ENCODE measurements at regions not wholly inside any gene's neighbourhood (a gene's known extent, or its start where the extent isn't known, plus 50 kb on each side); places are given as distances from the start of the nearest gene placed in this dataset.
"Not testable (repeated sequence)": the region's sequence is repeated elsewhere in the genome, so short reads cannot be mapped to it uniquely, and the experiment has no call there.

- Histone ChIP-seq H3K9ac (ENCODE audit: insufficient read length) (no peak overlapping the region), H3K4me3 (no peak overlapping the region), H3K9me3 (ENCODE audit: low read depth, low read length) (no peaks in the 10 kb centered on the region), H3K27ac (no peak overlapping the region), H3K36me3 (ENCODE audit: insufficient read depth, low read length) (no peaks in the 10 kb centered on the region)
- no peak for DNase-seq (ENCODE audit: low read depth, low spot score)
- TF ChIP-seq FOXP2 (optimal IDR thresholded peaks at IDR 0.05; ENCODE audit: control extremely low read depth, extremely low read length, insufficient read depth) (no peak), POLR2AphosphoS5 (IDR thresholded peaks at IDR 0.05; ENCODE audit: borderline replicate concordance, low read depth, low read length) (no peak), EZH2 (IDR thresholded peaks at IDR 0.05) (no peak)
These were observed 297.1 kb downstream of the NSUN3 start for GRCh38 chr3:94359996-94360395.

- Histone ChIP-seq H3K4me3 (no peak overlapping the region), H3K9me3 (ENCODE audit: low read depth, low read length) (no peaks in the 10 kb centered on the region), H3K36me3 (ENCODE audit: insufficient read depth, low read length) (no peaks in the 10 kb centered on the region), H3K9ac (ENCODE audit: insufficient read length) (no peak overlapping the region), H3K27ac (no peak overlapping the region)
- TF ChIP-seq POLR2AphosphoS5 (IDR thresholded peaks at IDR 0.05; ENCODE audit: borderline replicate concordance, low read depth, low read length) (no peak), FOXP2 (optimal IDR thresholded peaks at IDR 0.05; ENCODE audit: control extremely low read depth, extremely low read length, insufficient read depth) (no peak), EZH2 (IDR thresholded peaks at IDR 0.05) (no peak)
- no peak for DNase-seq (ENCODE audit: low read depth, low spot score)
These were observed 298.1 kb downstream of the NSUN3 start for GRCh38 chr3:94360987-94361386.

GRCh38 chr3:94362393-94362792 is 299.5 kb downstream of the NSUN3 start:
- TF ChIP-seq EZH2 (IDR thresholded peaks at IDR 0.05) (no peak), FOXP2 (optimal IDR thresholded peaks at IDR 0.05; ENCODE audit: control extremely low read depth, extremely low read length, insufficient read depth) (no peak), POLR2AphosphoS5 (IDR thresholded peaks at IDR 0.05; ENCODE audit: borderline replicate concordance, low read depth, low read length) (no peak)
- Histone ChIP-seq H3K27ac (no peak overlapping the region), H3K9me3 (ENCODE audit: low read depth, low read length) (no peaks in the 10 kb centered on the region), H3K9ac (ENCODE audit: insufficient read length) (no peak overlapping the region), H3K4me3 (no peak overlapping the region), H3K36me3 (ENCODE audit: insufficient read depth, low read length) (no peaks in the 10 kb centered on the region)
- no peak for DNase-seq (ENCODE audit: low read depth, low spot score)

- Histone ChIP-seq H3K9me3 (ENCODE audit: low read depth, low read length) (no peaks in the 10 kb centered on the region), H3K36me3 (ENCODE audit: insufficient read depth, low read length) (no peaks in the 10 kb centered on the region), H3K4me3 (no peak overlapping the region), H3K27ac (no peak overlapping the region), H3K9ac (ENCODE audit: insufficient read length) (no peak overlapping the region)
- DNase-seq (ENCODE audit: low read depth, low spot score) = no peak
- TF ChIP-seq EZH2 (IDR thresholded peaks at IDR 0.05) = no peak
- TF ChIP-seq POLR2AphosphoS5 (IDR thresholded peaks at IDR 0.05; ENCODE audit: borderline replicate concordance, low read depth, low read length) = no peak
- TF ChIP-seq FOXP2 (optimal IDR thresholded peaks at IDR 0.05; ENCODE audit: control extremely low read depth, extremely low read length, insufficient read depth) = no peak
These were observed 302.1 kb downstream of the NSUN3 start for GRCh38 chr3:94365006-94365405.

- no peak for DNase-seq (ENCODE audit: low read depth, low spot score)
- TF ChIP-seq EZH2 (IDR thresholded peaks at IDR 0.05) (no peak), POLR2AphosphoS5 (IDR thresholded peaks at IDR 0.05; ENCODE audit: borderline replicate concordance, low read depth, low read length) (no peak), FOXP2 (optimal IDR thresholded peaks at IDR 0.05; ENCODE audit: control extremely low read depth, extremely low read length, insufficient read depth) (no peak)
- no peak overlapping the region for H3K4me3 ChIP-seq
- H3K9ac ChIP-seq (ENCODE audit: insufficient read length) = no peak overlapping the region
- H3K36me3 ChIP-seq (ENCODE audit: insufficient read depth, low read length) = no peaks in the 10 kb centered on the region
- H3K9me3 ChIP-seq (ENCODE audit: low read depth, low read length) = no peaks in the 10 kb centered on the region
- no peak overlapping the region for H3K27ac ChIP-seq
These were observed 309.2 kb downstream of the NSUN3 start for GRCh38 chr3:94372026-94372425.

- TF ChIP-seq FOXP2 (optimal IDR thresholded peaks at IDR 0.05; ENCODE audit: control extremely low read depth, extremely low read length, insufficient read depth) (no peak), POLR2AphosphoS5 (IDR thresholded peaks at IDR 0.05; ENCODE audit: borderline replicate concordance, low read depth, low read length) (no peak), EZH2 (IDR thresholded peaks at IDR 0.05) (no peak)
- no peak overlapping the region for H3K9ac ChIP-seq (ENCODE audit: insufficient read length)
- DNase-seq (ENCODE audit: low read depth, low spot score) = no peak
These were observed 310.6 kb downstream of the NSUN3 start for GRCh38 chr3:94373456-94373855.

GRCh38 chr3:94374439-94375161 is 311.7 kb downstream of the NSUN3 start:
- no peak for TF ChIP-seq FOXP2 (optimal IDR thresholded peaks at IDR 0.05; ENCODE audit: control extremely low read depth, extremely low read length, insufficient read depth)
- TF ChIP-seq EZH2 (IDR thresholded peaks at IDR 0.05) = no peak
- no peak for TF ChIP-seq POLR2AphosphoS5 (IDR thresholded peaks at IDR 0.05; ENCODE audit: borderline replicate concordance, low read depth, low read length)
- Histone ChIP-seq H3K27ac (no peak overlapping the region), H3K9me3 (ENCODE audit: low read depth, low read length) (no peaks in the 10 kb centered on the region), H3K36me3 (ENCODE audit: insufficient read depth, low read length) (no peaks in the 10 kb centered on the region), H3K9ac (ENCODE audit: insufficient read length) (no peak overlapping the region), H3K4me3 (no peak overlapping the region)
- DNase-seq (ENCODE audit: low read depth, low spot score) = no peak

More at GRCh38 chr3:94373456-94373855, 310.6 kb downstream of the NSUN3 start:
- no peaks in the 10 kb centered on the region for H3K9me3 ChIP-seq (ENCODE audit: low read depth, low read length)
- H3K27ac ChIP-seq = no peak overlapping the region
- no peaks in the 10 kb centered on the region for H3K36me3 ChIP-seq (ENCODE audit: insufficient read depth, low read length)
- no peak overlapping the region for H3K4me3 ChIP-seq

- H3K36me3 ChIP-seq (ENCODE audit: insufficient read depth, low read length); H3K9ac ChIP-seq (ENCODE audit: insufficient read length); H3K4me3 ChIP-seq; DNase-seq (ENCODE audit: low read depth, low spot score); H3K27ac ChIP-seq; H3K9me3 ChIP-seq (ENCODE audit: low read depth, low read length): not testable (repeated sequence)
These were observed 314.3 kb downstream of the NSUN3 start for GRCh38 chr3:94377123-94377696.

- not testable (repeated sequence) for H3K36me3 ChIP-seq (ENCODE audit: insufficient read depth, low read length); DNase-seq (ENCODE audit: low read depth, low spot score); H3K27ac ChIP-seq; H3K9ac ChIP-seq (ENCODE audit: insufficient read length); H3K4me3 ChIP-seq; H3K9me3 ChIP-seq (ENCODE audit: low read depth, low read length)
These were observed 315.0 kb downstream of the NSUN3 start for GRCh38 chr3:94377863-94378262.

Measured in SK-N-MC (cell line).